ENCODE measurements at regions not wholly inside any gene's neighbourhood (a gene's known extent, or its start where the extent isn't known, plus 50 kb on each side); places are given as distances from the start of the nearest gene placed in this dataset.

DNA sequence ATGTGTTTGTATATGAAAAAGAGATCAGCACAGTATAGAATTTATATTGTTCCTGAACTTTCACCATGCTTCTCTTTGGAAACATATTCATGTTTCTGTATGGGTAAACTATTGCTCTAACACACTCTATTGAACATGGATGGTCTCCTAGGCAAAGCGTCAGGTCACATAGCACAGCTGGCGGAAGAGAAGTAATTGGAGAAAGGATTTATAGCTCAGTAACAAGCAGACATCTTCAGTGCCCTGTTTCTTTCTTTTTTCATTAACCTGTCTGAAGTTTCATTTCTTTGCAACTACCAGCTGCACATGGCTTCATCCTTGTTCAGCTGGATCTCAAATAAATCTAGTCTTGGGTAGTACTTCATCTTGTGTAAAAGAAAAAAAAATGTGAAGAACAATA is 84.4 kb upstream of the TRPC6 start (continued):
- TF ChIP-seq, protein P1, sequence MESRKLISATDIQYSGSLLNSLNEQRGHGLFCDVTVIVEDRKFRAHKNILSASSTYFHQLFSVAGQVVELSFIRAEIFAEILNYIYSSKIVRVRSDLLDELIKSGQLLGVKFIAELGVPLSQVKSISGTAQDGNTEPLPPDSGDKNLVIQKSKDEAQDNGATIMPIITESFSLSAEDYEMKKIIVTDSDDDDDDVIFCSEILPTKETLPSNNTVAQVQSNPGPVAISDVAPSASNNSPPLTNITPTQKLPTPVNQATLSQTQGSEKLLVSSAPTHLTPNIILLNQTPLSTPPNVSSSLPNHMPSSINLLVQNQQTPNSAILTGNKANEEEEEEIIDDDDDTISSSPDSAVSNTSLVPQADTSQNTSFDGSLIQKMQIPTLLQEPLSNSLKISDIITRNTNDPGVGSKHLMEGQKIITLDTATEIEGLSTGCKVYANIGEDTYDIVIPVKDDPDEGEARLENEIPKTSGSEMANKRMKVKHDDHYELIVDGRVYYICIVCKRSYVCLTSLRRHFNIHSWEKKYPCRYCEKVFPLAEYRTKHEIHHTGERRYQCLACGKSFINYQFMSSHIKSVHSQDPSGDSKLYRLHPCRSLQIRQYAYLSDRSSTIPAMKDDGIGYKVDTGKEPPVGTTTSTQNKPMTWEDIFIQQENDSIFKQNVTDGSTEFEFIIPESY (IDR thresholded peaks at IDR 0.05; ENCODE audit: borderline replicate concordance, low read depth) = no peak
- TF ChIP-seq YY1 (IDR thresholded peaks at IDR 0.05; ENCODE audit: low read depth) = no peak
- TF ChIP-seq NRF1 (IDR thresholded peaks at IDR 0.05; ENCODE audit: low read depth, low read length) = no peak
- TF ChIP-seq GATA2 (CRISPR knock-in tag; IDR thresholded peaks at IDR 0.05) = no peak
- no peak for TF ChIP-seq CHD2 (IDR thresholded peaks at IDR 0.05; ENCODE audit: low read length, partially characterized antibody)
- no peak for TF ChIP-seq TEAD4 (IDR thresholded peaks at IDR 0.05; ENCODE audit: borderline replicate concordance, insufficient read depth)
- TF ChIP-seq, protein P2, sequence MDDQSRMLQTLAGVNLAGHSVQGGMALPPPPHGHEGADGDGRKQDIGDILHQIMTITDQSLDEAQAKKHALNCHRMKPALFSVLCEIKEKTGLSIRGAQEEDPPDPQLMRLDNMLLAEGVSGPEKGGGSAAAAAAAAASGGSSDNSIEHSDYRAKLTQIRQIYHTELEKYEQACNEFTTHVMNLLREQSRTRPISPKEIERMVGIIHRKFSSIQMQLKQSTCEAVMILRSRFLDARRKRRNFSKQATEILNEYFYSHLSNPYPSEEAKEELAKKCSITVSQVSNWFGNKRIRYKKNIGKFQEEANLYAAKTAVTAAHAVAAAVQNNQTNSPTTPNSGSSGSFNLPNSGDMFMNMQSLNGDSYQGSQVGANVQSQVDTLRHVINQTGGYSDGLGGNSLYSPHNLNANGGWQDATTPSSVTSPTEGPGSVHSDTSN (IDR thresholded peaks at IDR 0.05) = no peak
- TF ChIP-seq MEF2A (IDR thresholded peaks at IDR 0.05; ENCODE audit: borderline replicate concordance, low read depth) = no peak

DNA sequence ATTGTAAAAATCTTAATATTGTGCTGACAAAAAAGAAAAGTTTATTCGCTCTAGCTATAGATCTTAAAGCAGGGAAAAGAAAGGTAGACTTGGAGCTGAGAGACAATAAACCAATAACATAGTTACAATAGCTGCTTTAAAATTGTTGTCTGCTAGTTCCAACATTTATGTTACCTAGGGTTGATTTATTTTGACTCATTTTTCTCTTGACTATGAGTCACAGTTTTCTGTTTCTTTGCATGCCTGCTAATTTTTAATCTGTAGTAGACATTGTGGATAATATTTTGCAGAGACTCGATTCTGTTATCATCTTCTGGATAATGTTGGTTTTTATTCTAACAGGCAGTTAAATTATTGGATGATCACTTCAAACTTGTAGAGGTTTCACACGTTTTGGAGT is 83.1 kb upstream of the TRPC6 start:
- no peak overlapping the region for H3K4me2 ChIP-seq
- no peak overlapping the region for H2AFZ ChIP-seq (ENCODE audit: low read depth)
- H3K27ac ChIP-seq (ENCODE audit: low read depth in 2 of 2, low read length in 1 of 2) = no peak overlapping the region
- no peaks in the 10 kb centered on the region for H3K9me2 ChIP-seq
- H3K9me3 ChIP-seq = no peaks in the 10 kb centered on the region
- CTCF ChIA-PET = no interaction called here
- no peak overlapping the region for H3K9ac ChIP-seq
- H3K79me2 ChIP-seq (ENCODE audit: insufficient read depth) = no peaks in the 10 kb centered on the region
- H3K36me3 ChIP-seq (replicated peaks in 1 of 2; ENCODE audit: control insufficient read depth in 1 of 2, insufficient read depth in 2 of 2, low read length in 1 of 2) = no peaks in the 10 kb centered on the region
- H3F3A ChIP-seq (replicated peaks; ENCODE audit: insufficient read depth) = no peaks in the 10 kb centered on the region
- POLR2A ChIA-PET = no interaction called here
- H3K27me3 ChIP-seq (ENCODE audit: insufficient read depth) = 0 out of 2 replicates have a peak, but pooled peaks cover 5% of the 10 kb centered on the region
- H3K4me3 ChIP-seq (ENCODE audit: low read depth in 2 of 2, low read length in 1 of 2) = no peak overlapping the region
- no peaks in the 10 kb centered on the region for H4K20me1 ChIP-seq (ENCODE audit: insufficient read depth)
- no peak for DNase-seq
- H3K4me1 ChIP-seq (ENCODE audit: control insufficient read depth in 1 of 2, insufficient read depth in 2 of 2, low read depth in 1 of 2, low read length in 1 of 2) = no peaks in the 10 kb centered on the region
- TF ChIP-seq GATA2 (CRISPR knock-in tag; IDR thresholded peaks at IDR 0.05) (no peak), FOXJ3 (CRISPR knock-in tag; IDR thresholded peaks at IDR 0.05) (no peak), EP300 (IDR thresholded peaks at IDR 0.05; ENCODE audit: borderline replicate concordance in 1 of 2, low read depth in 1 of 2, low read length in 1 of 2) (no peak), FOXM1 (IDR thresholded peaks at IDR 0.05; ENCODE audit: low read depth) (no peak), MXI1 (IDR thresholded peaks at IDR 0.05; ENCODE audit: low read depth, low read length) (no peak), NFIC (IDR thresholded peaks at IDR 0.05; ENCODE audit: borderline replicate concordance) (no peak), MEF2A (IDR thresholded peaks at IDR 0.05; ENCODE audit: borderline replicate concordance, low read depth) (no peak), POLR2AphosphoS5 (IDR thresholded peaks at IDR 0.05; ENCODE audit: low read depth, low read length) (no peak), TAF1 (IDR thresholded peaks at IDR 0.05; ENCODE audit: borderline replicate concordance, low read depth, low read length) (no peak)
- TF ChIP-seq, protein P3, sequence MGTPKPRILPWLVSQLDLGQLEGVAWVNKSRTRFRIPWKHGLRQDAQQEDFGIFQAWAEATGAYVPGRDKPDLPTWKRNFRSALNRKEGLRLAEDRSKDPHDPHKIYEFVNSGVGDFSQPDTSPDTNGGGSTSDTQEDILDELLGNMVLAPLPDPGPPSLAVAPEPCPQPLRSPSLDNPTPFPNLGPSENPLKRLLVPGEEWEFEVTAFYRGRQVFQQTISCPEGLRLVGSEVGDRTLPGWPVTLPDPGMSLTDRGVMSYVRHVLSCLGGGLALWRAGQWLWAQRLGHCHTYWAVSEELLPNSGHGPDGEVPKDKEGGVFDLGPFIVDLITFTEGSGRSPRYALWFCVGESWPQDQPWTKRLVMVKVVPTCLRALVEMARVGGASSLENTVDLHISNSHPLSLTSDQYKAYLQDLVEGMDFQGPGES (IDR thresholded peaks at IDR 0.05; ENCODE audit: low read depth, low read length) = no peak
- 5% methylated on average over 3 of the region's 3 CpGs for WGBS (ENCODE audit: low lambda C conversion rate)

Data from SK-N-SH (cell line).